GM19463 (cell line): ENCODE measurements at regions not wholly inside any gene's neighbourhood (a gene's known extent, or its start where the extent isn't known, plus 50 kb on each side); places are given as distances from the start of the nearest gene placed in this dataset.
"Not testable (repeated sequence)": the region's sequence is repeated elsewhere in the genome, so short reads cannot be mapped to it uniquely, and the experiment has no call there.

Experiments used
- ATAC-seq: cut with Tn5 transposase; IDR thresholded peaks from one replicate; pipeline ENCODE4 v1.9.1; 2021; ENCODE audit warnings: mild to moderate bottlenecking, moderate library complexity; ENCODE audit not compliant: unreplicated experiment

DNA sequence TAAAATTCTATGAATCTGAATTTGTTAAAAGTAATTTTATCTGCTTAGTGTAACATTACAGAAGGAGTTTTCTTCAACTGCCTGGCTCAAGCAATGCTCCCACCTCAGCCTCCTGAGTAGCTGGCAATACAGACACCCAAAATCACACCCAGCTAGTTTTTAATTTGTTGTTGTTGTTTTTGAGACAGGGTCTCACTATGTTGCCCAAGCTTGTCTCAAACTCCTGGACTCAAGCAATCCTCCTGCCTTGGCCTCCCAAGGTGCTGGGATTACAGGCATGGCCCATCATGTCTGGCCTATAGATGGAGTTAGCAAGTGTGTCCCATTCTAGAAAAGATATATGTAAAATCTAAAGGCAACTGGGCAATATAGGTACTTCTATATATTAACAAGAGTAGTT lies 1580.4 kb upstream of the PRR20A start:
- no peak for ATAC-seq

DNA sequence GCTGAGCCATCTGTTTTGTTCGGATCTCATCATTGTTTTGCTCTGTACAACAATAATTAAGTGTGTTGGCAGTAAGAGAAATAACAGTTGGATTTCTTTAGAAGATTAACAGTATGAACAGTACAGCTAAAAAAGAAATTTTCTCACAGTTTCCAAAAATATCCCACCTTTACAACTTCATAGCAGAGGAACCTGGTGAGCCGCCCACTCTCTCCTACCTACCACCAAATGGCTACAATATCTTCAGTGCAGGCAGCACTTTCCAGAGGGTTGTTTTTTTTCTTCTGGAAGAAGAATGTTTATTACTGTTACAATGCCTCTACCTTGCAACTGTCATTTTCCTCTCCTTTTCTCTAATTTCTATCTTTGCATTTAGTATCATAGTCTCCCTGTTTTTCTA lies 1577.5 kb upstream of the PRR20A start:
- ATAC-seq = no peak

DNA sequence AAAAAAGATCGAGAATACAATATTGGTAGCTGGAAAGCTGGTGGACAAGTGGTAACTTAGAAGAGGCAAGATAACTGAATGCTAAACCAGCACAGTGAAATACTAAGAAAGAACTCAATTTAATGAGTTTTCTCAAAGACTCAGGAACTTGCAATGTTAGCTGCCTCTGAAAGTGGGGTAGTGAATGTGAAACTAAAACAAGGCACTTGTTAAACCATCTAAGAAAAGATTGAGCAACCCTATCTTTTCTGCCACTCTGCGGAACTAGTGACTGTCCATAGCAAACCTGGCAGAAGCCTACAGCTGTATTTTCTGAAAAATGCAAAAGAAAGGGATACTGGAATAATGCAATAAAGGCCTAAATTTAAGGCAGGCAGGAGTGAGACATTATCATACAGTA lies 1574.4 kb upstream of the PRR20A start:
- ATAC-seq = no peak

DNA sequence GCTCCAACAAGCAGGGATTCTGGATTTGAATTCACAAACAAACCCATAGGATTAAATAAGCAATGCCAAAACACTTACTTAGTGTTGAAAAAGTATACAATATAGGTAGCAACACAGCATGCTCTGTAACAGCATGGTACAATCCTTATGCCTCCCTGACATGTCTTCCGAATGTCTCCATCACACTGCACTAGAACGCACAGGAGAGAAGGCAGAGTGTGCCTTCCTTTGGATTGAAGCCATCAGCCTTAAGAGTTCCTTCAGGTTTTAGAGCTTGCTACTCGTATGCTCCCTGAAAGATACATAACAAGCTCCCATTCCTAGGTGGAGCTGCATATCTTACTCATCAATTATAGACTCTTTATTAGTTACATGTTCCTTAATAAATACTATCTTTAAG lies 1573.9 kb upstream of the PRR20A start:
- ATAC-seq = no peak

DNA sequence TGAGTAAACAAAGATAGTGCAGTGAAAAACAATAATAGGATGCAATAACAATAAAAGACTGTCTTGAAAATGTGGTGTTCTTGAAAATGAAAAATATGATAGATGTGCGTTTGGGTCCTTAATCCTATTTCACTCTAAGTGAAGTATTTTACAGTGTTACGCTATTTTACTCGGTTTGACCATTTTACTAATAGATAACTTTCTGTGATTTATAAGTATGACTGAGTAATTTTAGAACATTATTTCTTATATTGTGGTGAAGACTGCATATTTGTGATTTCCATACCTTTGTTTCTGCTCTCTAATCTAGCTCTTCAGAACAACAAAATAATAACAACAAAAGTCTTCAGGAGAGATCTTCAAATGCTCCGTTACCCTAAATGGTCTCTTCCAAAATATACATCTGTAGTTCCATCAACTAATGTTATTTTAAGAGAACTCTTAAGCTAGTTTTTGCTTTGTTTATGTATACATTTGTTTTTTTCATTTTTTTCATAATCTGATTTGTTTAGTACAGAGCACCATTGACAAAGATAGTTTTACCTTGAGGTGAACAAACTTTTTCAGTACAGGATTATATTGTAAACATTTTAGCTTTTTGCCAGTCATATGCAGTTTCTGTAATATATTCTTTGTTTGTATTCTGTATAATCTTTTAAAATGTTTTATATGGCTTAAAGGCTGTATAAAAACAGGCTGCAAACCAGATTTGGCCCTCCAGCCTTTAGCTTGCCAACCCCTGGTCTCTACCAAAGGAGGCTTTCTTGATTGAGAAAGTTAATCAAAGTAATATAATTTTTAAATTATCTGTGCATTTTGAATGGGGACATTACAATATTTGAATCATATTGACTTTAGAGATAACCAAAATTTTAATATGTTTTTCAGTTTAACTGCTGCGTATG lies 1572.7 kb upstream of the PRR20A start:
- ATAC-seq = no peak

DNA sequence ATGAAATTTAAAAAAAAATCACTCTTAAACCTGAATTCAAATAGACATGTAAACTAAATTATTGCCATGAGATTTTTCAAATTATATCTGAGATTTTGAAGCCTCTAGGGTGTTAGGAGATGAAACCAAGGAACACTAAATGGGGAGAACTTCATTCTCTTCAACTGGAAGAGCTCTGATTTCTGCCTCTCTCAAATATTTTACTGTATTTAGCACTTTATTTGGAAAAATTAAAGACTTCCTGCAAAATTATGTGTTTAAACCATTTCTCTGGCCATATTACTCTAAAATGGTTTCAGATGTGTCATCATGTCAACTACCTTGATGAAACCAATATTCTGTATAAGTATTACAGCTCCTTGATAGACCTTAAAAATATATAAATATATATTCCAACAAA lies 1571.6 kb upstream of the PRR20A start:
- no peak for ATAC-seq

DNA sequence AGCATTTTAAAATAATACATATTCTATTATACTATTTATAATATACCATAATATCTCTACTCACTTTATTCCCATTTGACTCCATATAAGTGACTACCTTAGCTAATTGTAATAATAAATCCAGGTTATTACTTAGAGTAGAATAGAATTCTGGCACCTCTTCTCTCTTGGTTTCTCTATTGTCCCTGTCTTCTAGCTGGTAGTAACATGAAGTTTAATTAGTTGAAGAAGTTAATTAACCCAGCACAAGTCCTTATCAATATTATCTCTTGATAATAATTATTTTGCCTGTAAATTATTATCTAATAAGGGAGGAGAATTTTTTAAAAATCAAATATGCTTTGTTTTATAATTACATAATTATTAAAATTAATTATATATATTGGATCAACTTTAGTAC lies 1571.2 kb upstream of the PRR20A start:
- no peak for ATAC-seq

DNA sequence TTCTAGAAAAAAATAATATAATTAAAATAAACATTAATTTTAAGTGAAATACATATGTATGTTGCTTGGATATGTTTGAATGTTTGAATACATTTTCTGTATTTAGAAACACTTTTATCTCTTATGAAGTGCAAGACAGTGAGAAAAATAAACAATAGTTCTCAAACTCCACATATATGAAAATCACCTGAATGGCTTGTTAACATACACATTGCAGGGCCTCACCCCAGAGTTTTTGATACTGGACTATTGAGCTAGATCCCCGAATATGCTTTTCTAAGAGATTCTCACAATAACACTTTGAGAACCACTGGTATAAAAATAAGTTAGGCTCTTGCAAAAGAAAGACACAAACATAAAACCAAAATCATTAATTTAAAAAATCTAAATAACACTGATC lies 1570.3 kb upstream of the PRR20A start:
- no peak for ATAC-seq

DNA sequence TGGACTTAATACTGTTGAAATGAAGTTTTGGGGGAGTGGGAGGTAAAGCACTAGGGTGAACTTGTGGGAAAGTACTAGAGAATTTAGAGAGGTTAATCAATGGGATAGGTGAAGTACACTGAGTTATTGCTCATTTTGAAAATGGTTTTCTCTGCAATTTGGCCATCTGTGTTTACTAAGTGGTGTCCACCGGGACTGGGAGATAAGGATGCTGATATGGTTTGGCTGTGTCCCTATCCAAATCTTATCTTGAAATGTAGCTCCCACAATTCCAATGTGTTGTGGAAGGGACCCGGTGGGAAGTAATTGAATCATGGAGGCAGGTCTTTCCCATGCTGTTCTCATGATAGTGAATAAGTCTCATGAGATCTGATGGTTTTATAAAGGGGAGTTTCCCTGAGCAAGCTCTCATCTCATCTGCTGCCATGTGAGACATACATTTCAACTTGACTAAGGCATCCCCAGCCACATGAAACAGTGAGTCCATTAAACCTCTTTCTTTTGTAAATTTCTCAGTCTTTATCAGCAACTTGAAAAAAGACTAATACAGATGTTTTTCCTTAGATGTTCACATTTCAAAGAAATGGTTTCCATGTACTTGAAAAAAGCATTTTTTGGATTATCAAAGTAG lies 1569.4 kb upstream of the PRR20A start:
- no peak for ATAC-seq

DNA sequence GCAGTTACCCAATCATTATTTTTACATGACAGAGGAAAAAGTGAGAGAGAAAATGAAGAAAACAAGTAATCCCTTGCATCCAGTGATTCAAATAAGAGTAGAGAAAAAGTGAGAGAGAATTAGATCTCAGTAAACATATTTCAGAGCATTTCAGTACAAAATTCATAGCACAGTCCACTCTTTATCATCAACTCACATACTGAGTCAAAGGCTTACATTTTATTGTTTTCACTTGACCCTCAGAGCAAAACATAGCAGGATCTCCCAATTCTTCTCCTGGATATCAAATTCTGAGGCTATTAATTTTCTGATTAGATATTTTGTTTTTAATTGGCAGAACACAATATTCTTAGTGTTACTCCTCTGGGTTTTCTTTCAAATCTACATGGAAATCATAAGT lies 1568.3 kb upstream of the PRR20A start:
- ATAC-seq = no peak

DNA sequence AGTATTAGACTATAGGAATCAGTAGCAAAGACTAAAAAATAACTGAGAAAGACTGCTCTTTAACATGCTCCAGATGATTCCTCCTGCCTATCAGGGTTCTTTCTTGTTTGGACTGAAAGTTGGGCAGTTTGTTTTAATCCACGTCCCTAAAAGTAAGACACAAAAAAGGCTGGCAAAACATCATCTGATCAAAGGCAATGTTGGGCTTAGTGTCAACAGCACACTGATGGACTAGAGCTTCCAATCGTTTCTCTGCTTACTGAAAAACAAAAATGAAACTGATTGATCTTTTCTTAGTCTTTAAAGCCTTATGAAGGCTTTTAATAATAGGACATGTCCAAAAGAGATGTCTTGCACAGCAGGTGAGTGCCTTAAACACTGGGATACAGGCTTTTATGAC lies 1567.9 kb upstream of the PRR20A start:
- ATAC-seq = no peak

DNA sequence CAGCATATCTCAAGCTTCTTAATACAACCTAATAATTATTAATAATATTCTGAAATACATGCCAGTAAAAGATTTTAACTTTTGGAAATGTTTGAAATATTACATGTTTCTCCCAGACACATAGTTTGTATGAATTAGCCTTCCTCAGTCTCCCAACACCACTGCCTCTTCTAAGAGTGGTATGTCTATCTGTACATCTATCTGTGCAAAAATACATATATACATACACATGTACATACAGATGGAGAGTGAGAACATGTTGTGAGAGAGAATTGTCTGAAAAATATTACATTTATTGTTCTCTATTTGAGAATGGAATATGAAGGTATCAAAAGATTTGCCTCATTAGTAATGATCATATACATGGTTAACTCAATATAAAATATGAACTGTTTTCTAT lies 1567.2 kb upstream of the PRR20A start:
- no peak for ATAC-seq

DNA sequence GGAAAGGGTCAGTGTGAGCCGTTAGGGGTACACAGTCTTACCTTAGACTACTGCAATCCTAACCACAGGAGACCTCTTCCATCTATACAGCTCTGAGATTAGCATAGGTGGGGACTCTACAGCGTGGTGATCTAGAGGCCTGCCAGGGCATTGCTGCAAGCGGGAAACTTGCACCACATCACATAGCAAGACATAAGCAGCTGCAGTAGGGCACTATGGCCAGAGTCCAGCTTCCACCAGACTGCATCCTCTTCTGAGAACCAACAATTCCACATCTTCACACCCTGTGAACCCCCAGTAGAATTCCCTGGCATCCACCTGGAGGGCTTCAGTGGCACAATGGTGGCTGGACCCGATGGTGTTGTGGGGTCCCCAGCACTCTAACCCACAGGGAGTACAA lies 1564.3 kb upstream of the PRR20A start:
- ATAC-seq = no peak

DNA sequence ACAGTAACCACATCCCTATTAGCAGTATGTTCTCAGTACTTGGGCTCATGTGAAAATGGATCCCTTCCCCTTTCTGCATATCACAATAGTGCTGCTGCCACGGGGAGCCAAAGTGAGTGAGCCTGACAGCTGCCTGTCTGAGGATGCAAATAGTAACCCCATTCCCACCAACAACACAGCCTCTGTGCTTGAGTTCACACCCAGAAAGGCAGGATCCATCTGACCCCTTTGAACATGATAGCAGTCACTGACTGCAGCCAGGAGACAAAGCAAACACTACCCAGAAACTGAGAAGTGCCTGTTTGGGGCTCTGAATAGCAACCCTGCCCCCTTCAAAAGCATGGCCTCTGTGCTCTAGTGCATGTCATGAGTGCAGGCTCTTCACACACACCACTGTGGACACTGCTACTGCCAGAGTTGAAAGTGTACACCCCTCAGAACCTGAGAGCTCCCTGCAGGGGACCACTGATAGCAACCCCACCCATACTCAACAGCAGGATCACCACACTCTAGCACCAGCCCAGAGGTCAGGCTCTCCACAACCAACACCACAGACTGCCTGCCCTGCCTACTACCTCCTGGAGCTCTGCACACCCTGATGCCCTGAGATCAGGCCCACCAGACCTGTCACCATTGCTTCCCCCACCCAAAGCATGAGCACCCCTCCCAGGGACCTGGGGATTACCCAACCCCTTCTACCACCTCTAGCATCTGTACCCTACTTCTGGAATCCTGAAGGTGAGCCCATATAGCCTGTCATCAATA lies 1563.5 kb upstream of the PRR20A start:
- ATAC-seq = no peak

DNA sequence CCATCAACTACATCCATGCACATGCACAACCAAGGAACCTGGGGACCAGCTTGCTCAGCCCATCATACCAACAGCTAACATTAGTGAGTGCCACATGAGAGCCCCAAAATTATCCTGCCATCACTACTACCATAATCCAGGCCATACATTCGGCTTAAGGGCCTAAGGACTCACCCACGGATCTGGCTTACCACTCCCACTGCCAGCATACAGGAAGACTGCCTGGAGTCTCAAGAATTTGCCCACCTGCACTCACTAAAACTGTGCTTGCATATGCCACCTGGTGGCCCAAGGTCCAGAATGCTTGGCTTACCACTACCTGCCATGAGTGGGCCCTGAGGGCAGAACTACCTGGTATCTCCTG lies 1562.9 kb upstream of the PRR20A start:
- ATAC-seq = no peak

DNA sequence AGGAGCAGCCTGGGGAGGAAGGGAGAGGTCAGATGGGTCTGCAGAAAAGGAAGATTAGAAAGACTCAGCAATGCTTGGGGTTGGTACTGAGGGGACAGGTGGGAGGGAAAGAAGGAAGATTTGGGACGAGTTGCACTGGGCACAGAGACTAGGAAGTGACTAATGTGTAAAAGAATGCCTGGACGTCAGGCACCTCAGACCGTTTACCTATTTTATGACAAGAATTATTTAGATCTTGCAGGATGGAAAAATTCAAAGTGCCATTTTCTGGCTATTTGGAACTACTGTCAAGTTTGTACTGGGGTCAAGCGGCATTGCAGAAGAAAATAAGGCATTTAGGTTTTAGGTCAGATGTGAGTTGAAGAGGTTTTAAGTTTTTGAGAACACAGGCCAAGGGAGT lies 1558.4 kb upstream of the PRR20A start:
- not testable (repeated sequence) for ATAC-seq

DNA sequence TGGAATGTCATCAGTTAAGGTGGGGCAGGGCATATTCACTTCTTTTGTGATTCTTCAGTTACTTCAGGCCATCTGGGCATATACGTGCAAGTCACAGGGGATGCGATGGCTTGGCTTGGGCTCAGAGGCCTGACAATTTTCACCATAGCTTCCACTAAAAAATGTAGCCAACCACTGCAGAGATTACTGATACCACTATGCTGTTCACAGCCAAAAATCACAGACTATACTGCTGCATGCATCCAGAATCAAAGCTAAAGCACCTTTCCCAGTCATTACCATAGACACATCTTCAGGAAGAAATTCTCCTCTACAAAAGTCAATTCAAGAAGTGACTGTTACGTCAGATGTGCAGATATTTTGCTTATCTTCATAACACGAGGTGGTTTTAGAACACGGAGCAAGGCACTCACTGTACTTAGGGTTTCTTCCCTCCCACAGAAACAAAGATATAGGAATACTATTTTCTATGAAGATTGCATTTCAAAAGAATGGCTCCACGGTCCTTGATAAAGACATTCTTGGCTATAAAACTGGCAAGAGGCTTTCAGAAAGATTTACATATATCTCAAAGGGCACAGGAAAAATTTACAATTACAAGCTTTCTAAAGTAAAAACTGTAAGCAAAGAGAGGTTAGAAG lies 1556.6 kb upstream of the PRR20A start:
- ATAC-seq = no peak

DNA sequence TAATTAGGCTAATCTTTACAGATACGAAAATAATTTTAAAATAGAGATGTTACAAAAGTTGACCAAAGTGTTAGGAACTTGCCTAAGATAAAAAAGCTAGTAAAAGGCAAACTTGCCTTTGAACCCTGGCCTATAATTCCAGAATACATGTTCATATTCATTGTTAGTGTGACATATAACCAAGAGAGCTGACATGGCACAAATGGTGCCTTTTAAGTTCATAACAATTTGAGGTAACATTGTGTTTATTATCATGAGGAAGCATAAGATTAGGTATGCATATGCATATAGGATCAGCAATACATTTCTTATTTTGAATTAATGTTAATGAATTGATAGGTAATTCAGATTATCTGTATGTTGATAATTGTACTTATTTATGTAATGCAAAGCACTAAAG lies 1537.9 kb upstream of the PRR20A start:
- no peak for ATAC-seq

DNA sequence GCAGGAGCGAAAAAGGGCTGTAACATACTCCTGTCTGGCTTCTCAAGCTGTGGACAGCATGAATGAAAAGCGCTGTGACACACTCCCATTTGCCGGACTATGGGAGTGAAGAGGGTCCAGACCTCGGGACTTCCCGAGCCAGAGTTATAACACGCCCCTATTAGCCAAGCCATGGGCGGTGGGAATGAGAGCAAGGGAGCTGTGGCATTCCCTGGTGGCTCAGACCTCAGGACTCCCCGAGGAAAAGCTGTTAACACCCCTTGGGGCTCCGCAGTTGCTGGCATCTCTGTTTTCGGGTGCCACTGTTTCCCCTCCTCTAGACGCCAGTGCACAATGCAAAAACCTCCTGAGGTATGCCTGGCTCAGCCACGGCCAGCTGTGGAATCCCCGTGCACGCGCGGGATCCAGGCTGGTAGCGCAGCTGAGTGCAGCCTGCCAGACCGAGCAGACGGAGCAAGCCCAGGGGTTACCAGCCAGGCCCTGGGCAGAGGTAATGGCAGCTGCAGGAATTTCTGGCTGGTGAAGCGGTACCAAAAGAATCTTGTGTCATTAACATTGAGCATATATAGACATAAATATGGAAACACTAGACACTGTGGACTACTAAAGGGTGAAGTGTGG lies 1534.6 kb upstream of the PRR20A start:
- ATAC-seq = no peak

DNA sequence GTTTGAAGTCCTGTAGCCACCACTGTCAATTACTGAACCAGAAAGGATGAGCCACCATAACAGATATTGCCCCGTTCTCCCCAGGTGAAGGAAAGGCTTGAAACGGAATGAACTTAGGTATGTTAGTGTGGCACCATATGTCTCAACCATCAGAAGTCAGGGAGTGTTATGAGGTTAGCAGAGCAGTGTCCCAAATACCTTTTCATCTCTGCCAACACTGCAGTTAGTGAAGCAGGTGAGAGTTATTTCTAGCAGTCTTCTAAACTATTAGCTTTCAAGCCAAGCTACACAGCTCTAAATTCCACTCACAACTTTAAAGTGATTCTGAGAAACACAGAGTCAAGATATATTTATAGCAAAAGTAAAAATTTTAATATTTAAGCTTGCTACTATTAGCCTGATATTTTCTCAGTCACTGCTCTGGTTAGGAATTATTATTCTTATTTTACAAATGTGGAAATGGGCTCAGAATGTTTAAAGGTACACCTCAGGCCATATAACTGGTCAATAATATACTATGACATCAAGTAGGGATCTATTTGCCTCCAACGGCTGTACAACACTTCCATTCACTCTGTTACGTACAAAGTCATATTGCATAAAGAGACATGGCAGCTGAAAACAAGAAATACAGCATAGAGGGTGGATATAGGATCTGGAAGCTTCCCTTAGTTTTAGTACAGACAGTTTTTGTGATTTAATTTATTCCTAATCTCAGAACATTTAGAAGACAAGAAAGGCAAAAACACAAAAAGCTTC lies 1527.1 kb upstream of the PRR20A start:
- no peak for ATAC-seq
